COLO668 (cell line): ENCODE measurements at regions not wholly inside any gene's neighbourhood (a gene's known extent, or its start where the extent isn't known, plus 50 kb on each side); places are given as distances from the start of the nearest gene placed in this dataset.
A peak's percentile ranks its signal among the peaks of the same experiment; 100 is the strongest.

ENCODE experiments used
- DNase-seq: peaks from one replicate; lab custom pipeline; 2025; ENCODE audit not compliant: unreplicated experiment; lab: John Stamatoyannopoulos, UW

DNA sequence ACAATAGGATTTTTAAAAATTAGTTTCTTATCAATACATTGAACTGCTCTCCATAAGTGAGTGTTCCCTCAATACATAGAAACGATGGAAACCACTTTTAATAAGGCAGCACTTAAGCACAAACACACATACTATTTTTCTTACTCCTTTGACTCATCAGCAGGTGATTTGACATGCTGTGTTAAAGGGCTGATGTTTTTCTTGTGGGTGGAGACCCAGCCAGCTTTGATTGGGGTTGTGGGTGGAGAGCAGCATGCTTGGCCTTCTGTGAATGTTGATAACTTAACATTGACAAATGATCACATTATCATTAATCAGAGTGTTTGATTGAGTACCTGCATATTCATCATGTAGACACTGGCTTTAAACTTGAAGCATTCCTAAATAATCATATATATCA is 223.0 kb upstream of the DPH6 start:
- no peak for DNase-seq

DNA sequence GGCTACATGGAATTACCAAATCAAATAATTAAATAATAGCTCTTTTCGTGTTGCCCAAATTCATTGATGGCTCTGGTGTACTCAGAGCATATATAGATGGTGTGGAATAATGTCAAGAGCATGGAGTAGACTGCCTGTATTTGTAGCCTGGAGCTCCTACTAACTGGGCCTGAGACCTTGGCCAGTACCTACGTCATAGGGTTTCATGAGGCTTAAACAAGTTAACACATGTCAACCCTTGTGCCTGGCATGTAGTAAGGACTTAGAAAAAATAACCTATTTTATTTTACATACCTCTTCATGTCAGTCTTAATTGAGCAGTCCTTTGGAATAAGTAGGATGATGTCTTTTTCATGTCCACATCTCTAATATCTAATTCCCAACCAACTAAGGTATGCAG is 223.7 kb upstream of the DPH6 start:
- DNase-seq = no peak

- DNase-seq = no peak
Measured at GRCh38 chr15:35771746-35772442, 225.9 kb upstream of the DPH6 start.

DNA sequence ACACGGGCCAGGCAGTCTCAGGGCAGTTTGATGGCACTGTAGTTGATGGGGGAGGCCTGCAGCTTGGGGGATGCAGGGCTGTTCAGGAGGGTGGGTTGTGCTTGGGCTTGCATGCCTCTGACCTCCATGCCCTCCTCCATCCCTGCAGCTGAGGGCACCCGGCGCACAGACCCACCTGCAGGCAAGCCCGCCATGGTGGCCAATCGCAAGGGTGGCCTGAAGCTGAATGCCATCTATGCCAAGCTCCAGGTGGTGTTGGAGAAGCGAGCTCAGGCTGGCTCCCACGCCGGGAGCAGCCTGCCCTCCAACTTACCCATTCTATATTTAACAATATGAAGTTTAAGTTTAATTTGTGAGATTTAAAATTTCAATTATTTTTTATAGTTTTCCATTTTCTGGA is 228.7 kb upstream of the DPH6 start:
- DNase-seq = no peak

DNA sequence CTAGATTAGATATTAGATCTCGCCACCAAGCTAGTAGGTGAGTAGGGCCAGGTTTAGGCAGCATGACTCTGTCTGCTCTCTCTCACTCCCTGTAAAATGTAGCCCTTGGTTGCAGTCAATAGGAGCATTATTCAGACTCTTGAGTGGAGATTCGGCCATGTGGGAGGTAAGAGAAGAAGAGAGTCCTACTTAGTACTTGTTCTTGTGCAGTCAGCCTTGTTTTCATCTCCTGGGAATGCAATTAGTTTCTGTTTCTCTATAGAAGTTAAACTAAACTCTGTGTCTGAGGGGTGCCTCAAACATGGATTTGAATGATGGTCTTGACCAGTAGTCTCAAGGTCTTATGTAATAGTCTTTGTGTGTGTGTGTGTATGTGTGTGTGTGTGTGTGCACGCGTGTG is 229.5 kb upstream of the DPH6 start:
- no peak for DNase-seq

DNA sequence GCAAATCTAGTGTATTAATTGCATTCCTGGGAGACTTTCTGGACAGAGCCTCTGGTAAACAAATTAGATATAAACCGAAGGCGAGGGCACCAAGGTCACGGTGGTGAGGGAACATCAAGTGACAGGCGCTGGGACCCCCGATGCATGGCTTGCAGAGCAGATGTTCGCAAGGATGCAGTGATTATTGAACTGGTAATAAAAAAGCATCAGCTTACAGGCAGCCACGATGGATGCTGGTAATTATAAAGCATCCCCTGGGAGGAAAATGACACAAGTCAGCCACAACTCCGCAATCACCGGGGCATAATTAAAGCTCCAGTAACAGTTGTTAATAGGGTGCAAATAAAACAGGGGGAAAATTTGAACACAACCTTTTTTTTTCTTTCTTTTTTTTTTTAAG is 231.1 kb upstream of the DPH6 start:
- DNase-seq = no peak

DNA sequence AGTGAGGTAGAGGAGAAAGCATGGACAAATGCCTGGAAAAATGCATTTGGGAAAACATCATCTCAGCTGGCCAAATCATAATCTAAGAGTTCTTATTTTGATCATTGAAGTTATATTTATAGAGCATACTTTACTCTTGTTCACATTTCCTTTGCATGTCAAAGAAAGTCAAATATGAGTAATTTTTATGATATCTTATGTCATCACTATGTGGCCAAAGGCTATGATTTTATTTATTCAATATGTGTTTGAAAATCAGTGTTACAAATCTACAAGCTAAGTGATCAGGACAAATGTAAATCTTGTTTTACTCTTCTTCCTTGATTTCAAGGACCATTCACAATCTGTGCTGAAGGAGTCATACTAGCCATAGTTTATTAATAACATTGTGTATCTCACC is 237.2 kb upstream of the DPH6 start:
- no peak for DNase-seq

DNA sequence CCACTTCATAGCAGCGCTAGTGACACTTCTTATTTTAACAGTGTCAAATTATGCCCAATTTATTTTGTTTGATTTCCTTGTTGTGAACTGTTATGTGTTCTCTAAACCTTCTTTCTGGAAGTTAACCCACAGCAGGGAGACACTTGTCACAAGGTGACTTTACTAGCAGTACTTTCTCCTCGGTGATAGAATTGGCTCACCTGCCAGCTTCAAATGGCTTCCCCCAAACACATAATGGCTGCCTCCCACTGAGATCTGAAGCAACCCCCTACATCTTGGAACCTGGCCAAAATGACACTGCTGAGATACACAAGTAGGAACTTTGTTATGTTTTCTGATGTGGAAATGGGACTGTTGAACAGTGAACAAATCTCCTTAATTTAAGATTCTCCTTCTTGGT is 238.8 kb upstream of the DPH6 start:
- DNase-seq = peak; percentile 59

GRCh38 chr15:35810007-35810406 is 264.0 kb upstream of the DPH6 start:
- DNase-seq = no peak

- DNase-seq = no peak
Measured at GRCh38 chr15:35813573-35813972, 267.6 kb upstream of the DPH6 start.

- no peak for DNase-seq
Measured at GRCh38 chr15:35818846-35819245, 272.9 kb upstream of the DPH6 start.

- DNase-seq = no peak
Measured at GRCh38 chr15:35822153-35822552, 276.2 kb upstream of the DPH6 start.

- DNase-seq = no peak
Measured at GRCh38 chr15:35827141-35827540, 281.2 kb upstream of the DPH6 start.

GRCh38 chr15:35827911-35828310 is 281.9 kb upstream of the DPH6 start:
- no peak for DNase-seq

- DNase-seq = no peak
Measured at GRCh38 chr15:35833581-35833980, 287.6 kb upstream of the DPH6 start.

DNA sequence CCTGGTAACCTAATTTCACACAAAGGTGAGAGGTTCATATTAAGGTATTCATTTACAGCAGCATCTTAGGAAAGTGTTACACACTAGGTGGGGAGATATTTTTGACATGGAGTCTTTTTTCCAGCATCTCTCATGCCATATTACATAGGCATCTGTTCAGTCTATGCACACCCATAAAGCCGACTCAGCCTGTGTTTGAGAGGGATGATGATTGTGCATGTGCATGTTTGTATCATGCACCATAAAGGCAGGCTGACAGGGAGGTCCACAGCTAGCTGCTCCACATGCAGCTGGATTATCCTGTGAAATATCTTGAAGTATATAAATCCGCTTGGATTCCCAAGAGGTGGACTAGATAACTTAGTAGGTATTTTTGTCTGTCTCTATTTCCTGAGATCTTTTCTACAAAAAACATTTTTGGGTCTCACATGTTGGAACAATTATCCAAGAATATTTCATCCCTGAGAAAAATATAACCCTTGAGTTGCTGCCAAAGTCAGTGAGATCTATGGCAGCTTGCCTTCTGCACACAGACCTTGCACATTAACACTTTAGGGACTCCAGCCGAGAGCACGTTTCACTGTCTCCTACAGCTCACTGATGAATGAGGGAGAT is 288.4 kb upstream of the DPH6 start:
- no peak for DNase-seq

DNA sequence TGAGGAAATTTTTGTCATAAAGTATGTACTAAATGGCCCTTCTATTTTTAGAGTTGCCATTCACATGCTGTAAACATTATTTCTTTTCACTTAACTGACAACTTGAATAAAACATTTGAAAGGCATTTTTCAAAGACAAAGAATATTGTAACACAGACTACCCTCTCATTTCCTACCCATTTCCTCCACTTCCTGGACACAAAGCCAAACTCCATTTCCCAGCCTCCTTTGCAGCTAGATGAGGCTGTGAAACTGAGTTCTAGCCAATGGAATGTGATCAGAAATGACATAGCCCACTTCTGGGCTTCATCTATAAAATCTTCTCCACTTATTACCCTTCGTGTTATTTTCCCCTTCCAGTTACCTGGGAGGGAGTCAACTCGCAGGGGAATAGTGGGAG is 288.9 kb upstream of the DPH6 start:
- DNase-seq = no peak

- DNase-seq = no peak
Measured at GRCh38 chr15:35838424-35839111, 292.6 kb upstream of the DPH6 start.

GRCh38 chr15:35842631-35843030 is 296.7 kb upstream of the DPH6 start:
- no peak for DNase-seq

DNA sequence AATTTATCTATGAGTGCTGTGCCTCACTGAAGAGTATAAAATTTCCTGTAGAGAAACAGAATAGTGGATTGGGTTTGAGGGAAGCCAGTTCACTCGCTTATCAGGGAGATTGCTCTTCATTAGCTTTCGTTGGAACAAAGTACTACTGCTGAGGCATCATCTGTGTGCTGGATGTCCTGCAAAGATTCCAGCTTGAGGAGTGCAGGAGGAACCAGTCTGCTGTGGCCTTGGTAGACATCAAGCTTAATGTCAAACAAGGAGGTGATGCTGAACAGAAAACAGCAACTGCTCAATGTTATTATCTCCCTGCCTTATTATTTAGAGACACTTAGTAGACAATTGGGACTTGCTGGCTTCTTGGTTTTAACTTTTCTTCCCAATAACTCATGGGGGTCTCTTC is 297.5 kb upstream of the DPH6 start:
- no peak for DNase-seq

GRCh38 chr15:35850284-35850683 is 304.3 kb upstream of the DPH6 start:
- DNase-seq = no peak

GRCh38 chr15:35851491-35851890 is 305.5 kb upstream of the DPH6 start:
- no peak for DNase-seq
